NOMO-1 (cell line): ENCODE measurements at regions not wholly inside any gene's neighbourhood (a gene's known extent, or its start where the extent isn't known, plus 50 kb on each side); places are given as distances from the start of the nearest gene placed in this dataset.

Source experiments
- DNase-seq, 2 experiments: peaks; one replicate each; lab custom pipeline; 2025; ENCODE audit not compliant: unreplicated experiment in 2 of 2; lab: John Stamatoyannopoulos, UW

- no peak for DNase-seq
These were observed 71.3 kb downstream of the RPE65 start for GRCh38 chr1:68378296-68379084.

- no peak for DNase-seq
These were observed 72.7 kb downstream of the RPE65 start for GRCh38 chr1:68377098-68377497.

- no peak for DNase-seq
These were observed 73.3 kb downstream of the RPE65 start for GRCh38 chr1:68376441-68376840.

DNA sequence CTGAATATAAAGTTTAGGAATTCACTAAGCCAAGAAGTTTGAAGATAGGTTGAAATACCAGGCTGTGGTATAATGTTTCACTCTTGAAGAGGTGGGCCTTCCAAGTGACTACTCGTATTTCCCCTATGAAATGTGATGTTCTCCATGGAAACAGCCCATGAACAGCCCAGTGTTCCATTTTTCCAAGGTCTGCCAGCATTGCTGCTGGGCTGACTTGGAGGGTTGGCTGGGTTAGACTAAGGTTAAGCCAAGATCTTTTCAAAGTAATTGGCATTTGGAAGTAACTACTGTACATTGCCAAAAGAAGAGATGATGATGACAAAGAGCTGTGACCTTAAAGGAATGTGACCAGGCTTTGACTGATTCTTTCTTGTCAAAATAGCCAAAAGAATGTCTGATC lies 73.8 kb downstream of the RPE65 start:
- DNase-seq: no peak

DNA sequence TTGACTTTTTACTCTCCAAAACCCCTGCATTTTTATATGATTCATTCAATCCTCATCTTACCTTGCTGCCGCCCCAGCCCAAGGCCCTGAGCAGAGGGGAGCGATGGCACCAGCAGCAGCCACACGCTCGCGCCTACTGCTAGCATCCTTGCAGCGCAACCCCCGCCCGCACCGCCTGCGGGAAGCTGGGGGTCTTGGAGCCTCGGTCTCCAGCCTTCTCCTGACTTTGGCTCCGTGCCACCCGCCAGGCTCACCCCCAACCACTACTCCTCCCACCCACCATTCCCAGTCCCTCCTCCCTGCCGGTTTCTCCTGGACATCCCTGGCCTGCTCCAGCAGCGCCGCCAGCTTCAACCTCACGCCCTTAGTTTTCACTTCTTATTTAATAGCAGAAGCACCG lies 76.6 kb downstream of the RPE65 start:
- DNase-seq: no peak

DNA sequence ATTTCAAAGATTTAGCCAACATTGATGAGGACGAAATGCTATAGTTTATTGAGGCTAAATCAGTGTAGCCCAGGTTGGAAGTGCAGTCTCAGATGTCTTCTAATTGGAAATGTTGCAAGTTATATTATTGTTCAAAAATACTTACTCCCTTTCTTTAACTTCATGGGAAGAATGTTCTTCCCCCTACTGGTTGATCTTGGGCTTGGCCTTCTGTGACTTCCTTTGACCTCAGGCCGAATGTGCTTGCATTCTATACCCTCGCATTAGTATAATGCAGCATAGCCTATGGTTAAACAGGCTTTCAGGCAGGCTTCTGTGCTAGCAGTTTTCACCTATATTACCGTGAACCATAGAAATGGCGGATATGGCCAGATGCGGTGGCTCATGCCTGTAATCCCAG lies 77.3 kb downstream of the RPE65 start:
- DNase-seq: no peak

- no peak for DNase-seq
These were observed 79.4 kb downstream of the RPE65 start for GRCh38 chr1:68370101-68370915.

GRCh38 chr1:68366572-68366971 lies 83.2 kb downstream of the RPE65 start:
- no peak for DNase-seq

- DNase-seq: no peak
These were observed 83.9 kb downstream of the RPE65 start for GRCh38 chr1:68365709-68366382.

DNA sequence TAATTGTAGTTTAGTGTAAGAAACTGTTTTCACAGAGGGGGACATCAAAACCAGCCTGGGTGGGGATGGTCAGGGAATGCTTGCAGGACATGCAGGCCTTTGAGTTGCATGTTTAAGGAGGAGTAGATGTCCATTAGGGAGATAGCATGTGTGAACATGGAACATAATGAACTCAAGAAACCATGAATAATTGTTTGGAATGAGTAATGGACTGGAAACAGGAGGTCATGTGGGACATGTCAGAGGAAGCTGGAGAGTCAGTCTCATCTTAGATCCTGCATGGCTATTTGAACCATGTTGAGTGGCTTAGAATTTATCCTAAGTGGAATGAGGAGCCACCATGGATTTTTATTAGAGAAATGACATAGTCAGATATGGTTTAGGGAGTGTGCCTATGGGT lies 86.4 kb downstream of the RPE65 start:
- DNase-seq: no peak

DNA sequence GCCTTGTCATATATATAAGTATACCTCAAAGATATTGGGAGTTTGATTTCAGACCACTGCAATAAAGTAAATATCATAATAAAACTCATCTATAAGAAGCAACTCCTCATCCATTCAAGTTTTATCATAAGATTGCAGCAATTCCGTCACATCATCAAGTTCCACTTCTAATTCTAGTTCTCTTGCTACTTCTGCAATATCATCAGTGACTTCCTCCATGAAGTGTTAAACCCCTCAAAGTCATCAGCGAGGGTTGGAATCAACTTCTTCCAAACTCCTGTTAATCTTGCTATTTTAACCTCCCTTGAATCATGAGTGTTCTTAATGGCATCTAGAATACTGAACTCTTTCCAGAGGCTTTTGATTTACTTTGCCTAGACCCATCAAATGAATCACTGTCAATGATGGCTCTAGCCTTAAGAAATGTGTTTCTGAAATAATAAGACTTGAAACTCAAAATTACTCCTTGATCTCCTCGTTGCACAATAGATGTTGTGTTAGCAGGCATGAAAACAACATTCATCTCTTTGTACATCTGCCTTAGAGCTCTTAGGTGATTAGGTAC lies 88.3 kb downstream of the RPE65 start:
- peak in 1 of 2 experiments; percentile 17 for DNase-seq

DNA sequence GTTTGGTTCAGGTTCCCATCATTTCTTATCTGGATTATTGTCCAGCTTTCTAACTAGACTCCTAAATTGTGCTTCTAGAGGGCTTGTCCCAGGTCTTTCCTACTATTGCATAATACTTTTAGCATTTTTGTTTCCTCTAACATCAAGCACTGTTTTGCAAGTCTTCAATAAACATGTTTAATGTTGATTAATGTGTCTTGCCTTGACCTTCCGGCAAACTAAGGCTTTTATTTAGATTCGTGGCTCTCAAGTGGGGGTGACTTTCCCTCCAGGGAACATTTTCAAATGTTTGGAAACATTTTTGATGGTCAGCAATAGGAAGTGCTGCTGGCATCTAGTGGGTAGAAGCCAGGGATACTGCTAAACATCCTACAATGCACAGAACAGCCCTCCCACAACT lies 90.7 kb downstream of the RPE65 start:
- no peak for DNase-seq

DNA sequence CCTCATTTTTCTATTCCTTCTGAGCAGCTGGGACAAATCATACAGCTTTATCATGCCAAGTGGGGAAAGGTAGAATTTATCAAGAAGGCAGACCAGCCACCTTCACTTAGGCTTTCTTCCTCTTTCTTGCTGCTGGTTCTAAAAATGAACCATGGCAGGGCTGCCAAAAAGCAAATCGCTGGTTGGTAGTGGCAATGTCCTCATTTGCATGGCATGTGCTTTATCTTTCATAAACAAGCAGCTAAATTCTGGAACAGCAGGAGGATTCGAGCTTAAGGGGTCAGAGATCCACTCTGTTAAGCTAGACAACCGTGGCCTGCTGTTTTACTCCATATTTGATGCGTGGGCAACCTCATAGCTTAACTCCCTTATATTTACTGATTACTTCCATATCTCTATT lies 91.3 kb downstream of the RPE65 start:
- DNase-seq: peak in 1 of 2 experiments; percentile 17

DNA sequence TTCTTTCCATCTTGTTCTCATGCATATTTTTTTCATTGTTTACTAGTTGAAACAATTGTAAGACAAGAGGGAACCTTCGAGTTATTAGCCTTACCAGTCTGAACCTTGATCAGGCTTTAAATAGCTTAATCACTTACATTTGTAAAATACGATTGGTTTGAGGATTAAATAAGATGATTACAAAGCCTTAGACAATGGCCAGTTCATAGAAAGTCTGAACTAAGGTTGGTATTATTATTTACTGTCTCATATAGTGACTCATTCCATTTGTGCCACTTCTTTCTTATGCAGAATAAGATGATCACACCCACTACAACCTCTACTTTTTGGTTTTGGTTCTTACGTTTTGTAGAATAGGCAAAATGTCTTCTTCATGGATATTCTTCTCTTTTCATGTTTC lies 94.1 kb downstream of the RPE65 start:
- DNase-seq: no peak

DNA sequence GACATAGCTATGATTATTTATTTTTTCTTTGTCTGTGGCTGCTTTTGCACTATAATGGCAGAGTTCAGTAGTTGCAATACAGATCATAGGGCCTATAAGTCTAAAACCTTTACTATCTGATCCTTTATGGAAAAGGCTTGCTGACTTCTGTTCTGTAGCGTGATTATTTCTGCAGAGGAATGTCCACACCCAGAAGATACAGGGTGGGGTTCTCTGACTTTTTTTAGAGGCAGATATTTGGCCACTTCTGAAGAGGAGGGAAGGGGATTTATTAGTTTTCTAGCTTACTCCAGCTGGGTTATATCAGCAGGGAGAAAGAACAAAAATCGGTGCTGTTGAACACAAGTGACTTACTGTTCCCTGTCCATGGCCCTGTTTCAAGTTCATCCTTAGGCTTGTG lies 97.6 kb downstream of the RPE65 start:
- DNase-seq: no peak

GRCh38 chr1:68347415-68347814 lies 102.3 kb downstream of the RPE65 start:
- DNase-seq: peak; percentile 58 to 70

GRCh38 chr1:68346188-68346808 lies 103.5 kb downstream of the RPE65 start:
- DNase-seq: no peak

GRCh38 chr1:68344208-68344607 lies 105.5 kb downstream of the RPE65 start:
- DNase-seq: no peak

DNA sequence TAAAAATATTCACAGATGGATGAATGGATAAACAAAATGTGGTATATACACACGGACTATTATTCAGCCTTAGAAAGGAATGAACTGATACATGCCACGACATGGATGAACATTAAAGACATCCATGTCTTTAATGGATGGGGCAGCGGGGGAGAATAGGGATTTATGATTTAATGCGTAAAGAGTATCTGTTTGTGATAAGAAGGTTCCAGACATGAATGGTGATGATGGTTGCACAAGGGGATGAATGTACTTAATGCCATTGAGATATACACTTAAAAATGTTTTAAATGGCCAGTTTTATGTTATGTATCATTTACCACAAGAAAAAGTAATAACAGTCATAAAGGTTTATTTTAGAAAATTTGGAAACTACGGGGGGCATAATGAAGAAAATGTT lies 108.6 kb upstream of the WLS start:
- no peak for DNase-seq

GRCh38 chr1:68339505-68339904 lies 107.2 kb upstream of the WLS start:
- peak; percentile 7 to 52 for DNase-seq

GRCh38 chr1:68338081-68338480 lies 105.8 kb upstream of the WLS start:
- peak; percentile 32 to 53 for DNase-seq
